ENCODE measurements at regions not wholly inside any gene's neighbourhood (a gene's known extent, or its start where the extent isn't known, plus 50 kb on each side); places are given as distances from the start of the nearest gene placed in this dataset.

- no peak for TF ChIP-seq CTCF (IDR thresholded peaks at IDR 0.05; ENCODE audit: insufficient read depth, low read depth, low read length, missing control alignments)
- no peak overlapping the region for H3K4me3 ChIP-seq (ENCODE audit: low read length)
- no peak for DNase-seq (ENCODE audit: low read depth)
Measured at GRCh38 chr10:125212150-125212809, 51.9 kb upstream of the CTBP2 start.

All from epithelial cell of esophagus (primary cell).